K562 (cell line): ENCODE measurements at regions not wholly inside any gene's neighbourhood (a gene's known extent, or its start where the extent isn't known, plus 50 kb on each side); places are given as distances from the start of the nearest gene placed in this dataset.

Experiments used
- ATAC-seq: fragments of 200-7000 bp; cut with Tn5 transposase; 3 replicates; pipeline ENCODE4 v1.9.1; 2020; ENCODE audit warnings: moderate library complexity
- BruUV-seq: library from RNA; stranded (reverse); fragments of 400-500 nt; replicated peaks from 2 replicates; lab custom pipeline; 2021; lab: Mats Ljungman, UMichigan
- CTCF ChIA-PET: fragments of 300-600 bp; formaldehyde crosslinking; extraction: SDS; loops from one replicate; lab custom pipeline; 2021; ENCODE audit warnings: low intra/inter-chr PET ratio; lab: Yijun Ruan, JAX
- POLR2A ChIA-PET: fragments of 300-600, 350-650 bp; sonication (Branson Sonifier 250); formaldehyde crosslinking; extraction: SDS; loops from one replicate; lab custom pipeline; 2021; ENCODE audit warnings: antibody characterized with exemption, inconsistent platforms; lab: Yijun Ruan, JAX
- DNase-seq, 4 experiments: peaks; one replicate each; pipeline versions ENCODE4 v3.0.0 to v3.0.0-alpha.2; 2011 to 2018; ENCODE audit warnings: low spot score in 3 of 4, mixed read lengths in 3 of 4; ENCODE audit errors: extremely low read depth in 1 of 4
- FAIRE-seq: peaks from 2 replicates; lab custom pipeline; 2011; peaks lifted over from hg19 to GRCh38; lab: Jason Lieb, UNC
- H2AFZ ChIP-seq: 2 replicates; pipeline ENCODE4 v1.6.0; 2011; ENCODE audit warnings: low read depth, low read length, control low read depth, inconsistent platforms
- H3K27ac ChIP-seq: fragments of 200-600 bp; 3 replicates; pipeline ENCODE4 v1.8.0; 2011; ENCODE audit warnings: low read depth, mild to moderate bottlenecking, control low read depth, inconsistent platforms, low read length, moderate library complexity, mixed read lengths; ENCODE audit errors: extremely low read depth
- H3K27me3 ChIP-seq, 2 experiments: fragments of 300-600 bp in 1 of 2; 2 replicates in 1 of 2; 3 replicates in 1 of 2; pipeline versions ENCODE4 v1.6.0 to v1.8.0; 2011; ENCODE audit warnings: inconsistent platforms in 2 of 2, low read length in 2 of 2, mild to moderate bottlenecking in 1 of 2, mixed read lengths in 1 of 2, moderate library complexity in 1 of 2; ENCODE audit not compliant: control insufficient read depth in 2 of 2, insufficient read depth in 2 of 2
- H3K36me3 ChIP-seq: fragments of 300-600 bp; 3 replicates; pipeline ENCODE4 v1.8.0; 2011; ENCODE audit warnings: mild to moderate bottlenecking, low read length, inconsistent platforms; ENCODE audit not compliant: control insufficient read depth, insufficient read depth
- H3K4me1 ChIP-seq, 2 experiments: fragments of 200-600 bp in 1 of 2; replicated peaks in 1 of 2; 2 replicates in 1 of 2; 3 replicates in 1 of 2; pipeline versions ENCODE4 v1.5.1 to v1.8.0; 2011; ENCODE audit warnings: inconsistent platforms in 2 of 2, low read length in 2 of 2, mild to moderate bottlenecking in 1 of 2, mixed read lengths in 1 of 2, moderate library complexity in 1 of 2; ENCODE audit not compliant: control insufficient read depth in 2 of 2, insufficient read depth in 2 of 2
- H3K4me2 ChIP-seq: 2 replicates; pipeline ENCODE4 v1.6.1; 2011; ENCODE audit warnings: low read length, control low read depth, inconsistent platforms, mixed read lengths; ENCODE audit not compliant: insufficient read depth
- H3K4me3 ChIP-seq: fragments of 200-600 bp; sonication (generic), shearing (Covaris generic); 2 replicates; pipeline ENCODE4 v1.5.1; 2016; ENCODE audit warnings: control low read depth, inconsistent platforms
- H3K79me2 ChIP-seq: fragments of 200-600 bp; 3 replicates; pipeline ENCODE4 v1.8.0; 2011; ENCODE audit warnings: low read length, inconsistent platforms; ENCODE audit not compliant: control insufficient read depth, insufficient read depth
- H3K9ac ChIP-seq, 2 experiments: 2 replicates each; pipeline versions ENCODE4 v1.6.0 to v1.6.1; 2011; ENCODE audit warnings: low read depth in 2 of 2, low read length in 2 of 2, control low read depth in 1 of 2, inconsistent platforms in 1 of 2, mild to moderate bottlenecking in 1 of 2, mixed read lengths in 1 of 2; ENCODE audit not compliant: insufficient read depth in 1 of 2
- H3K9me1 ChIP-seq: one replicate; pipeline ENCODE4 v1.6.0; 2011; ENCODE audit warnings: inconsistent platforms, mild to moderate bottlenecking, low read length, moderate library complexity; ENCODE audit not compliant: control insufficient read depth, insufficient read depth
- H3K9me3 ChIP-seq: replicated peaks from 2 replicates; pipeline ENCODE4 v1.5.1; 2011; ENCODE audit warnings: low read depth, low read length, inconsistent platforms; ENCODE audit not compliant: control insufficient read depth, insufficient read depth
- H4K20me1 ChIP-seq: replicated peaks from 2 replicates; pipeline ENCODE4 v1.6.1; 2011; ENCODE audit warnings: low read length, inconsistent platforms, mixed read lengths; ENCODE audit not compliant: control insufficient read depth, insufficient read depth
- CREB3 ChIP-seq: fragments of 450-650 bp; conservative IDR thresholded peaks from 2 replicates; pipeline ENCODE4 v1.6.1; 2016; ENCODE audit warnings: missing genetic modification characterization, low read depth, mild to moderate bottlenecking, missing compliant biosample characterization, moderate library complexity
- E2F3 ChIP-seq: fragments of 250-450 bp; sonication (Bioruptor Pico); IDR thresholded peaks from 2 replicates; pipeline ENCODE4 v1.4.0; 2020; ENCODE audit warnings: mild to moderate bottlenecking
- ERF ChIP-seq: fragments of 450-650 bp; formaldehyde crosslinking; IDR thresholded peaks from 2 replicates; pipeline ENCODE4 v1.4.0; 2020; ENCODE audit warnings: mild to moderate bottlenecking, mixed read lengths
- IRF1 ChIP-seq: sonication (generic); formaldehyde crosslinking; IDR thresholded peaks from 2 replicates; pipeline ENCODE4 v1.8.0; 2022; ENCODE audit warnings: missing genetic modification reagents, mild to moderate bottlenecking, borderline replicate concordance
- MAZ ChIP-seq, 2 experiments: fragments of 450-650 bp in 1 of 2; sonication (generic) in 1 of 2; formaldehyde crosslinking; IDR thresholded peaks in 1 of 2; conservative IDR thresholded peaks in 1 of 2; 2 replicates each; pipeline versions ENCODE4 v1.4.0 to v1.5.0; 2020; ENCODE audit warnings: mild to moderate bottlenecking in 1 of 2, missing genetic modification reagents in 1 of 2
- NR2C1 ChIP-seq, 2 experiments: fragments of 450-650 bp; IDR thresholded peaks; 2 replicates each; pipeline ENCODE4 v1.6.1; 2017; ENCODE audit warnings: mild to moderate bottlenecking in 2 of 2, antibody characterized with exemption in 1 of 2, inconsistent platforms in 1 of 2, missing compliant biosample characterization in 1 of 2, missing genetic modification characterization in 1 of 2
- NR2F6 ChIP-seq: fragments of 450-650 bp; formaldehyde crosslinking; IDR thresholded peaks from 2 replicates; pipeline ENCODE4 v1.4.0; 2020; ENCODE audit warnings: mild to moderate bottlenecking
- PCBP2 ChIP-seq: fragments of 200-400 bp; formaldehyde crosslinking; IDR thresholded peaks from 2 replicates; pipeline ENCODE4 v1.6.1; 2018; ENCODE audit warnings: low read length, low read depth, mild to moderate bottlenecking, moderate library complexity; ENCODE audit not compliant: poor library complexity, severe bottlenecking
- SAFB ChIP-seq: fragments of 200-400 bp; formaldehyde crosslinking; IDR thresholded peaks from 2 replicates; pipeline ENCODE4 v1.6.1; 2017; ENCODE audit warnings: low read depth, low read length, borderline replicate concordance
- SAFB2 ChIP-seq: fragments of 200-400 bp; formaldehyde crosslinking; IDR thresholded peaks from 2 replicates; pipeline ENCODE4 v1.6.1; 2018; ENCODE audit warnings: borderline replicate concordance, low read length, low read depth, moderate library complexity; ENCODE audit not compliant: severe bottlenecking
- TSC22D4 ChIP-seq: fragments of 450-650 bp; IDR thresholded peaks from 2 replicates; pipeline ENCODE4 v1.6.1; 2016; ENCODE audit warnings: missing genetic modification characterization, missing biosample characterization, control low read depth
- ZBTB17 ChIP-seq: fragments of 450-650 bp; formaldehyde crosslinking; IDR thresholded peaks from 2 replicates; pipeline ENCODE4 v1.4.0; 2020; ENCODE audit warnings: mild to moderate bottlenecking
- ZNF76 ChIP-seq: fragments of 250-450 bp; sonication (Bioruptor Pico); IDR thresholded peaks from 2 replicates; pipeline ENCODE4 v1.4.0; 2020; ENCODE audit warnings: mild to moderate bottlenecking, moderate library complexity, borderline replicate concordance
- WGBS: fragments of 100-300 bp; shearing (Covaris generic); methylation state at CpG from one replicate; pipeline ENCODE4 v1.1.6; 2016; ENCODE audit warnings: low coverage, mixed read lengths; ENCODE audit not compliant: insufficient coverage; ENCODE audit errors: missing lambda C conversion rate; 5-methylcytosine and 5-hydroxymethylcytosine counted together
- in situ Hi-C: fragments of 300-500 bp; cut with MboI; formaldehyde crosslinking; loops from 4 replicates; pipeline ENCODE4 v1.15.0; 2018; ENCODE audit warnings: inconsistent platforms, mixed read lengths
- intact Hi-C: fragments of 100-400 bp; cut with micrococcal nuclease; formaldehyde crosslinking; loops from 2 replicates; pipeline ENCODE4 v1.14.2; 2022
- TF ChIP-seq, protein P1 (sequence below): fragments of 450-650 bp; formaldehyde crosslinking; IDR thresholded peaks from 2 replicates; pipeline ENCODE4 v1.4.0; 2022; ENCODE audit warnings: missing genetic modification characterization

DNA sequence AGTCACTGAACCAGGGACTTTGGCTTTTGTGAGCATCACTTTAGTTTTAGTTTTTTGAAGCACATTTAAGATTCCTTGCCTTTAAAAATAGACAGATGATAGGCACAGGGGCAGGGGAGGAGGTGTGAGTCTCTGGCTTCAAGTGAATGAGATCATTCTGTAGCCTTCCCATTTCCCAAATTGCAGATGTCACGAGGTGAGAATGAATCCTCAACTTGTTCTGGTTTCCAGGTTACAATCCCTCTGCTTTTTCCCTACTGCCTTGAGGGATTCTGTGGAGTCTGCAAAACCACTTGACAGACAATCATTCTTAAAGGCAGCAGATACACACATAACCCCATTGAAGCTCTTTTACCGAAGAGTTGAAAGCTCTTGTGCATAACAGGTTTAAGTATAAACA lies 332.4 kb downstream of the DMAC1 start:
- WGBS, result 0% methylated on average over 2 of the region's 2 CpGs
- Histone ChIP-seq H2AFZ (no peak overlapping the region), H3K27me3 (no peaks in the 10 kb centered on the region), H3K9me3 (no peaks in the 10 kb centered on the region), H3K27ac (no peak overlapping the region), H4K20me1 (no peaks in the 10 kb centered on the region), H3K9me1 (no peaks in the 10 kb centered on the region), H3K4me3 (no peak overlapping the region), H3K4me2 (no peak overlapping the region), H3K79me2 (no peaks in the 10 kb centered on the region), H3K4me1 (no peaks in the 10 kb centered on the region), H3K36me3 (no peaks in the 10 kb centered on the region), H3K9ac (no peak overlapping the region)
- ChIA-PET CTCF (no interaction called here), POLR2A (no interaction called here)
- BruUV-seq, result no TSS peak
- in situ Hi-C loops (no loop called here), intact Hi-C loops (no loop called here)
- DNase-seq (no peak), ATAC-seq (no peak), FAIRE-seq (no peak)
- TF ChIP-seq TSC22D4 (tag) (no peak), SAFB (no peak), PCBP2 (no peak), MAZ (CRISPR knock-in tag; conservative IDR thresholded peaks at IDR 0.05 in 1 of 2, IDR thresholded peaks at IDR 0.05 in 1 of 2) (no peak), CREB3 (tag) (no peak), ZNF76 (CRISPR knock-in tag) (no peak), E2F3 (no peak), ERF (CRISPR knock-in tag) (no peak), NR2C1 (IDR thresholded peaks at IDR 0.05) (no peak), NR2C1 (tag; IDR thresholded peaks at IDR 0.05) (no peak), IRF1 (no peak), ZBTB17 (CRISPR knock-in tag) (no peak), NR2F6 (no peak), SAFB2 (no peak)
- TF ChIP-seq, protein P1, sequence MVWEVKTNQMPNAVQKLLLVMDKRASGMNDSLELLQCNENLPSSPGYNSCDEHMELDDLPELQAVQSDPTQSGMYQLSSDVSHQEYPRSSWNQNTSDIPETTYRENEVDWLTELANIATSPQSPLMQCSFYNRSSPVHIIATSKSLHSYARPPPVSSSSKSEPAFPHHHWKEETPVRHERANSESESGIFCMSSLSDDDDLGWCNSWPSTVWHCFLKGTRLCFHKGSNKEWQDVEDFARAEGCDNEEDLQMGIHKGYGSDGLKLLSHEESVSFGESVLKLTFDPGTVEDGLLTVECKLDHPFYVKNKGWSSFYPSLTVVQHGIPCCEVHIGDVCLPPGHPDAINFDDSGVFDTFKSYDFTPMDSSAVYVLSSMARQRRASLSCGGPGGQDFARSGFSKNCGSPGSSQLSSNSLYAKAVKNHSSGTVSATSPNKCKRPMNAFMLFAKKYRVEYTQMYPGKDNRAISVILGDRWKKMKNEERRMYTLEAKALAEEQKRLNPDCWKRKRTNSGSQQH (CRISPR knock-in tag), result no peak
